Parathyroid adenoma (tissue), 2 donors: ENCODE measurements at regions not wholly inside any gene's neighbourhood (a gene's known extent, or its start where the extent isn't known, plus 50 kb on each side); places are given as distances from the start of the nearest gene placed in this dataset.

Experiments used
- H2AFZ ChIP-seq: fragments of 300-600 bp; sonication (generic); one replicate; pipeline ENCODE4 v1.7.0; 2017; ENCODE audit warnings: antibody characterized with exemption, mild to moderate bottlenecking
- H3K27ac ChIP-seq: fragments of 300-600 bp; sonication (generic); one replicate; pipeline ENCODE4 v1.7.0; 2017
- H3K27me3 ChIP-seq: fragments of 300-600 bp; sonication (generic); one replicate; pipeline ENCODE4 v1.7.0; 2017; ENCODE audit warnings: low read length; ENCODE audit not compliant: control insufficient read depth, insufficient read depth
- H3K36me3 ChIP-seq: fragments of 300-600 bp; sonication (generic); one replicate; pipeline ENCODE4 v1.7.0; 2017; ENCODE audit warnings: low read length; ENCODE audit not compliant: control insufficient read depth, insufficient read depth
- H3K4me1 ChIP-seq: fragments of 300-600 bp; sonication (generic); one replicate; pipeline ENCODE4 v1.7.0; 2017; ENCODE audit warnings: control low read depth
- H3K4me2 ChIP-seq: fragments of 300-600 bp; sonication (generic); one replicate; pipeline ENCODE4 v1.7.0; 2017; ENCODE audit warnings: low read length
- H3K4me3 ChIP-seq: fragments of 300-600 bp; sonication (generic); one replicate; pipeline ENCODE4 v1.7.0; 2017; ENCODE audit warnings: low read depth, low read length
- H3K79me2 ChIP-seq: fragments of 300-600 bp; sonication (generic); one replicate; pipeline ENCODE4 v1.7.0; 2017; ENCODE audit warnings: control low read depth
- H3K9ac ChIP-seq: fragments of 300-600 bp; sonication (generic); one replicate; pipeline ENCODE4 v1.7.0; 2017; ENCODE audit warnings: mild to moderate bottlenecking
- H3K9me3 ChIP-seq: fragments of 300-600 bp; sonication (generic); one replicate; pipeline ENCODE4 v1.7.0; 2017; ENCODE audit warnings: low read length; ENCODE audit not compliant: control insufficient read depth
- CTCF ChIP-seq: fragments of 300-600 bp; sonication (generic); IDR thresholded peaks from one replicate; pipeline ENCODE4 v1.7.0; 2017; ENCODE audit warnings: antibody characterized with exemption, mild to moderate bottlenecking
- donor health status: primary hyperparathyroidism.

DNA sequence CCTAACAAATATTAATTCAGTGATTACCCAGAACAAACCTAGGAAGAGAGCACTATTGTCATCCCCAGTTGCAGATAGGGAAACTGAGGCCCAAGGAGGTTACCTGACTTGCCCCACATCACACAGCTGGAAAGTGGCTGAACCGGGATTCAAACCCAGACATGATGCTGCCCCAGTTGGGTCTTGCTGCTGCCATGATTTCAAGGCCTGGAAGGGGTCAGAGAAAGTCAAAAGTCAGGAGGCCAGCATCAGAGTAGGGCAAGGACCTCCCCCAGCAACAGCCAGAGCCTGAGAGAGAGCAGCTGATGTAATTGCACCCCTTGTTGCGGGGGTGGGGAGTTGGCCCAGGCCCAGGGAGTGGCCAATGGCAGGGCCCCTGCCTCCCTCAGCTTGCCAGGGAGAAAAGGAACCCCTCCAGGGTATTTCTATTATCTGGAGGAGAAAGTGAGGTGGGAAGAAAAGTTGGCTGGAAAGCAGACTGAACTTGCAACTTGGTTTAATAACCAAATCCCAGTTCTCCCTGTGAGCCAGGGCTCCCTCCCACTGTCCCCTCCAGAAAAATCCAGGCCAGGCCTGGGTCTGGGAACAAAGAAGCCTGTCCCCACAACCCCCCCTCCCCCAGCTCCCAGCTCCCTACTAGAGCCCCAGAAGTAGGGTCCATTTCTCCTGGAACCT, 83.6 kb downstream of the MRPL14 start:
- Histone ChIP-seq H3K27ac (no peak overlapping the region), H3K36me3 (no peaks in the 10 kb centered on the region), H3K4me1 (peaks cover 3% of the 10 kb centered on the region), H3K27me3 (no peaks in the 10 kb centered on the region), H3K4me2 (no peak overlapping the region), H3K79me2 (no peaks in the 10 kb centered on the region), H2AFZ (no peak overlapping the region), H3K4me3 (no peak overlapping the region), H3K9ac (no peak overlapping the region), H3K9me3 (no peaks in the 10 kb centered on the region)
- TF ChIP-seq CTCF = no peak

DNA sequence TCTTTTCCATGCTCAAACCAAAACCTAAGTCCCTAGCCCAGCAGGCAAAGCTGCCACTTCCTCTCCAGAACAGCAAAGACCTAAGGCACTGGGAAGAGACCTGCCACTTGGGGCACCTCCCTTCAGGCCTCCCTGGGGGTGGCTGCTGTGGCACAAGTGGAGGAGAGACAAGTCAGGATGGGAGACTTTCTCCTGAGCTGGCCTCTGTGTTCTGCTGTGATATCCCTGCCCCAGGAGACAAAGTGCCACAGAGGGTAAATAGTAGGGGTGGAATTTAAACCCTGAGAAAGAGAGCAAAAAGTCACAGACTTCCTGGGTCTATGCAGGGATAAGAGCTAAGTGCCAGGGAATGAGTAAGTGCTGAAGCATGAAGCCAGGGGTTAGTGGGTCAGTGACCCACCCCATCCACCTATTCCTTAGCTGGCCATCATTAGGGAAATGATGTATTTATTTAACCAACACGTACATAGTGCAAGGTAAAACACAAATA, 84.2 kb downstream of the MRPL14 start:
- TF ChIP-seq CTCF = no peak
- Histone ChIP-seq H3K79me2 (no peaks in the 10 kb centered on the region), H3K4me3 (no peak overlapping the region), H3K36me3 (no peaks in the 10 kb centered on the region), H3K9ac (no peak overlapping the region), H3K4me2 (no peak overlapping the region), H3K27me3 (no peaks in the 10 kb centered on the region), H3K9me3 (no peaks in the 10 kb centered on the region), H3K4me1 (peaks cover 3% of the 10 kb centered on the region), H2AFZ (no peak overlapping the region), H3K27ac (no peak overlapping the region)

DNA sequence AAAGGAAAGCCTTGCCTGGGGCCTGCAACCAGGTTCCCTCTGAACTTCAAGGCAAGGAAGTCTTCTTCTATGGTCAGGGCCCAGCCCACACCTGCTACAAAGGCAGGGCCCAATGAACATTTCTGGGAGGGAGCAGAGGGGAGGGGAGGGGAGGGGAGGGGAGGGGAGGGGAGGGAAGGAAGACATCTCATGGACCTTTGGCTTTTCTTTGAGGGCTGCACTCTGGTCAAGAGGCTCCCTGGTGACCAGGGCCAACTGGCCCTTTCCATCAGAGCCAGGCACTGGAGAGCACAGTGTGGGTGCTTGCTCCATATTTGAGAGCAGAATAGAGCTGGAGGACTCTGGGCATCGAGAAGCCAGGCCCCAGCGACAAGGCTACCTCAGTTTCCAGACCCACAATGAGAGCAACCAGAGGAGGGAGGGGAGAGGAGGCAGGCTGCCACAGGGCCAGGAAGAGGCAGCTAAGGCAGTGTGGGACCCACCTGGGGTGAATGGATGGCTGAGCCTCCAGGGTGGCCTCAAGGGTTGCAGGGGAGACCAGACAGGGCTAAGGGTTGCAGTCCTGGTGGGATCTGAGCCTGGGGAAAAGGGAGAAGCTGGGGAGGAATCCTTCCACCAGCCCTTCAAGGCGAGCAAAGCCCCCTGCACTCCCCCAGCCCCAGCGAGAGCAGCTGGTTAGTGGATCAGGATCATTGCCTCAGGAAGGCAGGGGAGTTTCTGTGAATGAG, 84.8 kb downstream of the MRPL14 start:
- Histone ChIP-seq H2AFZ (no peak overlapping the region), H3K27ac (no peak overlapping the region), H3K9me3 (no peaks in the 10 kb centered on the region), H3K36me3 (no peaks in the 10 kb centered on the region), H3K4me2 (no peak overlapping the region), H3K4me3 (no peak overlapping the region), H3K27me3 (no peaks in the 10 kb centered on the region), H3K79me2 (no peaks in the 10 kb centered on the region), H3K4me1 (peaks cover 3% of the 10 kb centered on the region), H3K9ac (no peak overlapping the region)
- no peak for TF ChIP-seq CTCF

DNA sequence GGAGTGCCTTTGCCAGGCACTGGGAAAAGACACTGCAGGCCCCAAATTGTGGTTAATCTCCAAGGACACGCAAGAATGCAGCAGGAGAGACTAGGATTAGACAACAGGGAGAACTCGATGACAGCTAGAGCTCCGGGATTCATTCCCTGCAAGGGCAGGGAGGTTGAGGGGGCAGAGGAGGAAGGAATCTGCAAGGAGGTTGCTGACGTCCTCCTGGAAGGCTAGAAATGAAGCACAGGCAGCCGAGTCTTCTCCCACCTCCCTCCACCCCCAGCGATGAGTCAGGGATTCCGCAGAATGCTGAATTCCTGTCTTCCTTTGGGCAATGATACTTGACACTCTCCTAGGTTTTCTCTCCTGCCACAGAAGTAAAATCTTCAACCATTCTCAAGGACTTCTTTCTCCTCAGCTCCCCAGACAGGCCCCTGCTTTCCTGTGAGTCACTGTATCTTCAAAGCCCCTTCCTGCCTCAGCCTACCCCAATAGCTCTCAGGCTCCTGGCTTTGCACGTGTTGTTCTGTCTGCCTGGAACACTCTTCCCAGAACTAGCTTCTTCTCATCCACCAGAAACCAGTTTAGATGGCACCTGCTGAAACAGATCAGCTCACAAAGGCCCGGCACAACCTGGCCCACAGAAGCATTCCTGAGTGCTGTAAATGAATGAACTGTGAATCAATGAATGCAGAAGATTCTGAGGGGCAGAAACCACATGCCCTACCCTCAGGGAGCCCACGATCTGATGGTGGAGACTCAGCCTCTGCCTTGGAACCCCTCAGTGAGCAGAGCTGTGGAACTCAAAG, 85.6 kb downstream of the MRPL14 start:
- Histone ChIP-seq H3K9me3 (no peaks in the 10 kb centered on the region), H3K27me3 (no peaks in the 10 kb centered on the region), H3K36me3 (no peaks in the 10 kb centered on the region), H3K4me3 (no peak overlapping the region), H3K4me1 (peaks cover 3% of the 10 kb centered on the region), H3K27ac (no peak overlapping the region), H3K4me2 (no peak overlapping the region), H2AFZ (no peak overlapping the region), H3K79me2 (no peaks in the 10 kb centered on the region), H3K9ac (no peak overlapping the region)
- no peak for TF ChIP-seq CTCF
